HEK293T (cell line): ENCODE measurements at regions not wholly inside any gene's neighbourhood (a gene's known extent, or its start where the extent isn't known, plus 50 kb on each side); places are given as distances from the start of the nearest gene placed in this dataset.
A peak's percentile ranks its signal among the peaks of the same experiment; 100 is the strongest.

Experiments
- CTCF ChIA-PET: fragments of 350-600 bp; formaldehyde crosslinking; extraction: SDS; loops from one replicate; lab custom pipeline; 2021; ENCODE audit warnings: antibody characterized with exemption, inconsistent platforms; lab: Yijun Ruan, JAX
- POLR2A ChIA-PET: fragments of 350-600 bp; formaldehyde crosslinking; extraction: SDS; loops from one replicate; lab custom pipeline; 2020; ENCODE audit warnings: antibody characterized with exemption, inconsistent platforms; lab: Yijun Ruan, JAX
- DNase-seq: peaks from one replicate; pipeline ENCODE4 v3.0.0; 2012; ENCODE audit warnings: mixed read lengths; ENCODE audit errors: extremely low spot score
- ARNT ChIP-seq: fragments of 450-650 bp; IDR thresholded peaks from 2 replicates; pipeline ENCODE4 v1.6.1; 2017; ENCODE audit warnings: mild to moderate bottlenecking
- BHLHE40 ChIP-seq: fragments of 450-650 bp; IDR thresholded peaks from 2 replicates; pipeline ENCODE4 v1.6.1; 2016; ENCODE audit warnings: mild to moderate bottlenecking, moderate library complexity, borderline replicate concordance
- CTBP1 ChIP-seq: fragments of 450-650 bp; IDR thresholded peaks from 2 replicates; pipeline ENCODE4 v1.6.1; 2016; ENCODE audit warnings: borderline replicate concordance
- ELF4 ChIP-seq: fragments of 450-650 bp; IDR thresholded peaks from 2 replicates; pipeline ENCODE4 v1.6.1; 2017; ENCODE audit warnings: antibody characterized with exemption
- FOXA1 ChIP-seq: fragments of 450-650 bp; IDR thresholded peaks from 2 replicates; pipeline ENCODE4 v1.6.1; 2016; ENCODE audit warnings: mild to moderate bottlenecking
- FOXK2 ChIP-seq: fragments of 450-650 bp; IDR thresholded peaks from 2 replicates; pipeline ENCODE4 v1.6.1; 2016; ENCODE audit warnings: mild to moderate bottlenecking
- FOXM1 ChIP-seq: fragments of 450-650 bp; IDR thresholded peaks from 2 replicates; pipeline ENCODE4 v1.6.1; 2017; ENCODE audit warnings: mild to moderate bottlenecking, borderline replicate concordance
- HDGF ChIP-seq: fragments of 450-650 bp; IDR thresholded peaks from 2 replicates; pipeline ENCODE4 v1.6.1; 2017; ENCODE audit warnings: antibody characterized with exemption, borderline replicate concordance
- L3MBTL2 ChIP-seq: fragments of 450-650 bp; conservative IDR thresholded peaks from 2 replicates; pipeline ENCODE4 v1.6.1; 2016; ENCODE audit warnings: mild to moderate bottlenecking
- LEF1 ChIP-seq: fragments of 450-650 bp; IDR thresholded peaks from 2 replicates; pipeline ENCODE4 v1.6.1; 2017; ENCODE audit warnings: mild to moderate bottlenecking, borderline replicate concordance
- NFRKB ChIP-seq: fragments of 450-650 bp; IDR thresholded peaks from 2 replicates; pipeline ENCODE4 v1.6.1; 2016; ENCODE audit warnings: mild to moderate bottlenecking, moderate library complexity
- PKNOX1 ChIP-seq: fragments of 450-650 bp; IDR thresholded peaks from 2 replicates; pipeline ENCODE4 v1.6.1; 2016
- SP1 ChIP-seq: fragments of 450-650 bp; IDR thresholded peaks from 2 replicates; pipeline ENCODE4 v1.6.1; 2017
- SUZ12 ChIP-seq: fragments of 450-650 bp; IDR thresholded peaks from 2 replicates; pipeline ENCODE4 v1.6.1; 2016; ENCODE audit warnings: mild to moderate bottlenecking
- TARDBP ChIP-seq: fragments of 450-650 bp; IDR thresholded peaks from 2 replicates; pipeline ENCODE4 v1.6.1; 2016
- ZNF384 ChIP-seq: fragments of 450-650 bp; IDR thresholded peaks from 2 replicates; pipeline ENCODE4 v1.6.1; 2016

DNA sequence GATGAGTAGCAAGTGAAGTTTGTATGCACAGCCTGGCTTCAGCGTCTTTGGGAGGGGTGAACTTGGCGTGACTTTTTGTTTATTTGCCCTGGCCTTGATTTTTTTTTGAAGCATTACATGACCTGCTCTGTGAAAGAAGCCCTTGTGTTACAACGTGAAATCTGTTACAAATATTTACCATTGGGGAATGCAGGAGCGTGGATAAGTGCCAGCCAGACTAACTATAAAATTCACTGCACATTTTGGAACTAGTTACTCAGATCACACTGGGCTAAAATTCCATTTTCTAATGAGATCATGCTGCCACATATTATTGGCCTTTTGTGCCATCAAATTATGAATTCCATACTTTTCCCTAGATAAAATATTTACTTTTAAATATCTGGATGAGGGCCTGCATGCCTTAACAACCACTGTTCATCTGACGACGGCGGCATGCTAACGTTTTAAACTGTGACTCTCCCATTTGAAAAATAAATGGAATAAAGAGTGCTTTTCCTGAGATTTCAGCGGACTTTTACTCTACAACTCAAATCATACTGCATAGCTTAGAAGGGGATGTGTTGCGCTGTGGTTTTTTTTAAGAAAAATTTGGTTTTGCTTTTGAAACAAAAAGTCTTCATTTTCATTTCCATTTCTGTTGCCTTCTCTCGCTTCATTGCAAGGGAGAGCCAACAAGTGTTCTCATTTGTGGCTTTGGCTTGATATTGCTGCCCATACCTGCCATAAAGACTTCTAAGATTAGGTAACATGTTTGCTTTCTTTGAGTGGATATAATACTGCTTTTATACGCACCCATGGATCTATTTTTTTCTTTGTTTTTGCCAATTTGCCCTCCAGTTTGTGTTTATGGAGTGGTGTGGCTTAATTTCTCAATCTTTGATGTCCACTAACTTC is 352.2 kb downstream of the TFEC start:
- DNase-seq: no peak
- POLR2A ChIA-PET: no interaction called here
- CTCF ChIA-PET: no interaction called here
- TF ChIP-seq BHLHE40 (no peak), HDGF (no peak), LEF1 (no peak), PKNOX1 (no peak), ELF4 (no peak), FOXM1 (no peak), ZNF384 (no peak), CTBP1 (no peak), NFRKB (no peak), TARDBP (no peak), FOXK2 (no peak), ARNT (no peak), SP1 (no peak), L3MBTL2 (no peak), SUZ12 (no peak), FOXA1 (no peak)

DNA sequence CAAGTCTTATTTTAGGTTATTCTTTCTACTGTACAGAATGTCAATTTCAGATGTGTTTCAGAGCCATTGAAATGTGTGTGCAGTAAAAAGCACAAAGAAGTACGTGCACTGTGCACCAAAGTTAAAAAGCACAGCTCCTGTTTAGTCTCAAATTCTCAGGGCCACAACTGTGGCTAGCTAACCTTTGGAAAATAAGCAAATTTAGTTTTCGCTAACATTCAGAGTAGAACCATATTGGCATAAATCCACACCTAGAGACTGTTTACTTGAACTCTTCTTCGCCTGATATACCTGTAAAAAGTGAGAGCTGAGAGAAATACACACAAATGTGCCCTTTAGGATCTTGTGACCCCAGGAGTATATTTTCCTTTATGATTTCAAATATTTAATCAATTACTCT is 353.9 kb downstream of the TFEC start:
- TF ChIP-seq NFRKB: no peak
- TF ChIP-seq CTBP1: no peak
- TF ChIP-seq SP1: no peak
- no peak for TF ChIP-seq ZNF384
- no peak for TF ChIP-seq ELF4
- no peak for TF ChIP-seq FOXK2
- TF ChIP-seq TARDBP: no peak
- no peak for DNase-seq
- CTCF ChIA-PET: no interaction called here
- POLR2A ChIA-PET: no interaction called here

- CTCF ChIA-PET: no interaction called here
- POLR2A ChIA-PET: no interaction called here
- TF ChIP-seq SUZ12: no peak
- TF ChIP-seq ELF4: no peak
- no peak for TF ChIP-seq FOXA1
- no peak for TF ChIP-seq BHLHE40
- TF ChIP-seq TARDBP: no peak
- TF ChIP-seq HDGF: no peak
- no peak for TF ChIP-seq CTBP1
- TF ChIP-seq ZNF384: no peak
- TF ChIP-seq NFRKB: no peak
- peak; percentile 36 for DNase-seq
Measured at GRCh38 chr7:115676080-115676479, 354.5 kb downstream of the TFEC start.

DNA sequence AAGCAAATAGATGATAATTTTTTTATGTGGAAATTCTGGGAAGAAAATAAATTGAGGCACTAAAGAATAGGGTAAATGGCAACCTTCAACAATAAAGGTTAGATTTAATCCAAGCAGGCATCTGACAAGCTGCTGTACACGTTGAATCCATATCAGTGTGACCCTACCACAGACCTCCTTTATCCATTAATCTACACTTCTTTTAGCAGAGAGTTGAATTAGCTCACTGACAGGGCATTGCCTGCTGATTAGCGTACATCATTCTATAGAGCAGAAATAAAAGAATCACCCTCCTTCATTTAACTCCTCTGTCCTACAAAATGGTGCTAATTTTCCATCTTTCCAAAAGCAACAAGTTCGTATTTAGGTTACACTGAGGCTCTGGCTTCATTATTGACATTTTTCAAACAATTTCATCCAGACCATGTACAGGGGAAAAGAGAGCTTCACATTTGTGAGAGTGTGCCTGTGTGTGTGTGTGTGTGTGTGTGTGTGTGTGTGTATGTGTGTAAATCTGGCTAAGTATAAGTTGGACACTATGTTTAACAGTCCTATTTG is 356.0 kb downstream of the TFEC start:
- ChIA-PET POLR2A (no interaction called here), CTCF (no interaction called here)
- TF ChIP-seq PKNOX1 (no peak), HDGF (no peak), FOXK2 (no peak), ZNF384 (no peak), FOXM1 (no peak), ELF4 (no peak), LEF1 (no peak), BHLHE40 (no peak)
- no peak for DNase-seq

DNA sequence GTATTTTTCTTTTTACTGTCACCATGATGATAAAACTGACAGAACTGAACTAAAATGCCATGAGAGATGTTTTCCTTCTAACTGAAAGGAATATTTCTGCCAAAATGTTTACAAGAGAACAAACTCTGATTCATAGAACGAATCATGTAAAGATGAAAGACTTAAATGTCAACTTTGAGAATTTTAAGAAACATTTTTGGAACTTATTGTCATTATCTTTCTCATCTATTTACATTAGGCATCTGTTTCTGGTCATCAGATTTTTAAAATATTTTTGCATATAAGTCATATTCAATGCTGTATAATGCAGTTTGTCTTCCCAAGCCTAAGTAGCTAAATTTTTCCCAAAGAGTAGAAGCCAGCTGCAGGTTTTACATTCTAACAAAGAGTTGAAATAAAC is 358.5 kb downstream of the TFEC start:
- ChIA-PET CTCF (no interaction called here), POLR2A (no interaction called here)
- no peak for DNase-seq
- TF ChIP-seq SUZ12 (no peak), LEF1 (no peak), ARNT (no peak), ELF4 (no peak)

GRCh38 chr7:115662676-115663075 is 367.9 kb downstream of the TFEC start:
- TF ChIP-seq L3MBTL2 (no peak), TARDBP (no peak), SUZ12 (no peak), BHLHE40 (no peak), PKNOX1 (no peak), FOXK2 (no peak), ZNF384 (no peak), ARNT (no peak), HDGF (no peak), LEF1 (no peak)

GRCh38 chr7:115662120-115662519 is 368.4 kb downstream of the TFEC start:
- TF ChIP-seq NFRKB (no peak), BHLHE40 (no peak), ARNT (no peak), ELF4 (no peak), SUZ12 (no peak), FOXA1 (no peak), FOXK2 (no peak), TARDBP (no peak), L3MBTL2 (no peak), SP1 (no peak), LEF1 (no peak), HDGF (no peak), FOXM1 (no peak), ZNF384 (no peak), PKNOX1 (no peak), CTBP1 (no peak)
- DNase-seq: no peak
- CTCF ChIA-PET: no interaction called here
- POLR2A ChIA-PET: no interaction called here

More at GRCh38 chr7:115662676-115663075, 367.9 kb downstream of the TFEC start:
- POLR2A ChIA-PET: no interaction called here
- CTCF ChIA-PET: no interaction called here
- no peak for DNase-seq
